Lower leg skin (tissue), 3 donors: ENCODE measurements at regions not wholly inside any gene's neighbourhood (a gene's known extent, or its start where the extent isn't known, plus 50 kb on each side); places are given as distances from the start of the nearest gene placed in this dataset.

Source experiments
- CTCF ChIP-seq, 3 donors: fragments of 450-650 bp; IDR thresholded peaks; one replicate each; pipeline ENCODE4 v1.5.1; 2016; ENCODE audit warnings: antibody characterized with exemption in 3 of 3, mild to moderate bottlenecking in 3 of 3, moderate library complexity in 2 of 3
- POLR2A ChIP-seq, 2 donors: fragments of 450-650 bp; IDR thresholded peaks; one replicate each; pipeline ENCODE4 v1.6.1; 2016 to 2017; ENCODE audit warnings: antibody characterized with exemption in 2 of 2, mild to moderate bottlenecking in 1 of 2, moderate library complexity in 1 of 2

DNA sequence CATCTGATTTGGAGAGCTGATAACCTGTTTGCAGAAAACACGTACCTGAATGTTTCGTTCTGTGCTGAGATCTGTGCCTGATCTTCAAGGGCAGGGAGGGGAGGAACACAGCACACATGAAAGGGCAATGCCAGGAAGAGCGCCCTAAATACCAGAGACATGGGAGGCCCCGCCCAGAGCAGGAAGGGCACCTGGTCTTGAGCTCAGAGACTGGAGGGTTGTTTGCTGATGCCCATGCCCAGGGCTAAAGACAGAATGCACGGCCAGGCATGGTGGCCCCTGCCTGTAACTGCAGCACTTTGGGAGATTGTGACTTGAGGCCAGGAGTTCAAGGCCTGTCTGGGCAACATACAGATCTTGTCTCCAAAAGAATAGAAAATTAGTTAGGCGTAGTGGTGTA lies 183.2 kb downstream of the TUBA3C start:
- no peak for TF ChIP-seq CTCF (IDR thresholded peaks at IDR 0.05)
- no peak for TF ChIP-seq POLR2A (IDR thresholded peaks at IDR 0.05)
